Smooth muscle cell (in vitro differentiated cells): ENCODE measurements at regions not wholly inside any gene's neighbourhood (a gene's known extent, or its start where the extent isn't known, plus 50 kb on each side); places are given as distances from the start of the nearest gene placed in this dataset.
"Not testable (repeated sequence)": the region's sequence is repeated elsewhere in the genome, so short reads cannot be mapped to it uniquely, and the experiment has no call there.

Experiments used
- DNase-seq: peaks from one replicate; lab custom pipeline; 2025; ENCODE audit not compliant: unreplicated experiment; lab: John Stamatoyannopoulos, UW
- H2AFZ ChIP-seq: fragments of 200-600 bp; sonication (generic); 2 replicates; pipeline ENCODE4 v1.6.0; 2016; ENCODE audit warnings: antibody characterized with exemption, low read depth, mild to moderate bottlenecking
- H3F3A ChIP-seq: fragments of 200-600 bp; sonication (generic); 2 replicates; pipeline ENCODE4 v1.6.0; 2017; ENCODE audit warnings: antibody characterized with exemption, low read depth
- H3K27ac ChIP-seq: fragments of 200-600 bp; sonication (generic); 2 replicates; pipeline ENCODE4 v1.5.1; 2016; ENCODE audit warnings: low read depth, mild to moderate bottlenecking
- H3K27me3 ChIP-seq: fragments of 200-600 bp; sonication (generic); 2 replicates; pipeline ENCODE4 v1.6.1; 2016; ENCODE audit warnings: low read depth, mild to moderate bottlenecking
- H3K36me3 ChIP-seq: fragments of 200-600 bp; sonication (generic); 2 replicates; pipeline ENCODE4 v1.5.1; 2016; ENCODE audit warnings: low read depth
- H3K4me1 ChIP-seq: fragments of 200-600 bp; sonication (generic); 2 replicates; pipeline ENCODE4 v1.5.1; 2016; ENCODE audit warnings: low read depth
- H3K4me2 ChIP-seq: fragments of 200-600 bp; sonication (generic); 2 replicates; pipeline ENCODE4 v1.6.0; 2016; ENCODE audit warnings: mild to moderate bottlenecking
- H3K4me3 ChIP-seq: fragments of 200-600 bp; sonication (generic); 2 replicates; pipeline ENCODE4 v1.5.1; 2016; ENCODE audit warnings: mild to moderate bottlenecking
- H3K79me2 ChIP-seq: fragments of 200-600 bp; sonication (generic); 2 replicates; pipeline ENCODE4 v1.6.0; 2016; ENCODE audit warnings: low read depth, mild to moderate bottlenecking
- H3K9ac ChIP-seq: fragments of 200-600 bp; sonication (generic); 2 replicates; pipeline ENCODE4 v1.6.0; 2016; ENCODE audit warnings: low read depth
- H3K9me3 ChIP-seq: fragments of 200-600 bp; sonication (generic); replicated peaks from 2 replicates; pipeline ENCODE4 v1.5.1; 2016; ENCODE audit warnings: low read depth
- H4K20me1 ChIP-seq: fragments of 200-600 bp; sonication (generic); 2 replicates; pipeline ENCODE4 v1.6.0; 2016; ENCODE audit warnings: low read depth
- CTCF ChIP-seq: fragments of 200-600 bp; sonication (generic); IDR thresholded peaks from 2 replicates; pipeline ENCODE4 v1.5.1; 2017; ENCODE audit warnings: borderline replicate concordance, mild to moderate bottlenecking, antibody characterized with exemption; ENCODE audit not compliant: insufficient read depth, poor library complexity, severe bottlenecking
- WGBS: methylation state at CpG from one replicate; pipeline ENCODE4 v1.1.7; 2016; ENCODE audit warnings: low lambda C conversion rate; 5-methylcytosine and 5-hydroxymethylcytosine counted together

- no peak overlapping the region for H2AFZ ChIP-seq
Measured at GRCh38 chr3:63719796-63720445, 67.4 kb downstream of the SNTN start.

GRCh38 chr3:63720951-63721350 is 68.5 kb downstream of the SNTN start:
- not testable (repeated sequence) for H3K9ac ChIP-seq, H3K79me2 ChIP-seq, H3K9me3 ChIP-seq, H2AFZ ChIP-seq, H3K4me2 ChIP-seq, H4K20me1 ChIP-seq, H3K27ac ChIP-seq, H3K4me3 ChIP-seq, DNase-seq, H3K27me3 ChIP-seq, H3F3A ChIP-seq, H3K36me3 ChIP-seq
- H3K4me1 ChIP-seq, result peaks cover 17% of the 10 kb centered on the region
- 63% methylated on average over 1 of the region's 1 CpG for WGBS

More at GRCh38 chr3:63719796-63720445, 67.4 kb downstream of the SNTN start:
- H4K20me1 ChIP-seq, result no peaks in the 10 kb centered on the region
- H3K27ac ChIP-seq, result no peak overlapping the region
- H3K79me2 ChIP-seq, result no peaks in the 10 kb centered on the region
- H3K4me1 ChIP-seq, result peaks cover 8% of the 10 kb centered on the region
- H3F3A ChIP-seq, result peaks cover 3% of the 10 kb centered on the region
- 92% methylated on average over 5 of the region's 5 CpGs for WGBS
- H3K9me3 ChIP-seq, result no peaks in the 10 kb centered on the region
- H3K27me3 ChIP-seq, result no peaks in the 10 kb centered on the region
- TF ChIP-seq CTCF, result no peak
- no peak overlapping the region for H3K4me3 ChIP-seq
- no peak for DNase-seq
- H3K36me3 ChIP-seq, result no peaks in the 10 kb centered on the region
- H3K9ac ChIP-seq, result no peak overlapping the region
- H3K4me2 ChIP-seq, result no peak overlapping the region

- no peaks in the 10 kb centered on the region for H3K9me3 ChIP-seq
- H3K27ac ChIP-seq, result no peak overlapping the region
- no peak overlapping the region for H3K9ac ChIP-seq
- DNase-seq, result no peak
- H3K79me2 ChIP-seq, result no peaks in the 10 kb centered on the region
- 4% methylated on average over 3 of the region's 3 CpGs for WGBS
- TF ChIP-seq CTCF, result no peak
- no peak overlapping the region for H2AFZ ChIP-seq
- H4K20me1 ChIP-seq, result no peaks in the 10 kb centered on the region
- no peak overlapping the region for H3K4me3 ChIP-seq
- H3K4me2 ChIP-seq, result peak overlapping the region; percentile 57
- peaks cover 17% of the 10 kb centered on the region for H3K4me1 ChIP-seq
- peaks cover 3% of the 10 kb centered on the region for H3F3A ChIP-seq
- no peaks in the 10 kb centered on the region for H3K36me3 ChIP-seq
- H3K27me3 ChIP-seq, result no peaks in the 10 kb centered on the region
Measured at GRCh38 chr3:63724987-63725386, 72.5 kb downstream of the SNTN start.

GRCh38 chr3:63726656-63727055 is 74.2 kb downstream of the SNTN start:
- Histone ChIP-seq H3K4me1 (peaks cover 12% of the 10 kb centered on the region), H3K9ac (no peak overlapping the region), H3K36me3 (no peaks in the 10 kb centered on the region), H3K4me3 (no peak overlapping the region), H3K4me2 (no peak overlapping the region), H3K79me2 (no peaks in the 10 kb centered on the region), H3F3A (peaks cover 3% of the 10 kb centered on the region), H3K9me3 (no peaks in the 10 kb centered on the region), H3K27ac (no peak overlapping the region), H2AFZ (no peak overlapping the region), H4K20me1 (no peaks in the 10 kb centered on the region), H3K27me3 (no peaks in the 10 kb centered on the region)
- TF ChIP-seq CTCF, result no peak
- no peak for DNase-seq
- WGBS, result 99% methylated on average over 4 of the region's 4 CpGs
